DND-41 (cell line): ENCODE measurements at regions not wholly inside any gene's neighbourhood (a gene's known extent, or its start where the extent isn't known, plus 50 kb on each side); places are given as distances from the start of the nearest gene placed in this dataset.

Source experiments
- ATAC-seq: fragments of 200-7000 bp; cut with Tn5 transposase; 3 replicates; pipeline ENCODE4 v1.9.1; 2021; ENCODE audit warnings: low read depth; ENCODE audit not compliant: insufficient read depth
- DNase-seq: peaks from one replicate; pipeline ENCODE4 v3.0.0-alpha.2; 2020
- H2AFZ ChIP-seq: 2 replicates; pipeline ENCODE4 v1.6.0; 2012; ENCODE audit warnings: low read depth, low read length
- H3K27ac ChIP-seq: 2 replicates; pipeline ENCODE4 v1.5.1; 2012; ENCODE audit warnings: low read length, inconsistent platforms
- H3K27me3 ChIP-seq: fragments of 200-600 bp; sonication (generic); 2 replicates; pipeline ENCODE4 v1.6.0; 2012; ENCODE audit warnings: low read length, mild to moderate bottlenecking, inconsistent platforms; ENCODE audit not compliant: insufficient read depth, poor library complexity
- H3K36me3 ChIP-seq: 2 replicates; pipeline ENCODE4 v1.5.1; 2012; ENCODE audit warnings: low read length, inconsistent platforms; ENCODE audit not compliant: insufficient read depth
- H3K4me1 ChIP-seq: 2 replicates; pipeline ENCODE4 v1.5.1; 2012; ENCODE audit warnings: mild to moderate bottlenecking, low read length; ENCODE audit not compliant: insufficient read depth
- H3K4me2 ChIP-seq: 2 replicates; pipeline ENCODE4 v1.6.0; 2012; ENCODE audit warnings: mild to moderate bottlenecking, moderate library complexity, low read length, inconsistent platforms; ENCODE audit not compliant: insufficient read depth
- H3K4me3 ChIP-seq, 2 experiments: fragments of 200-600 bp in 1 of 2; shearing (Covaris generic) in 1 of 2; 2 replicates each; pipeline ENCODE4 v1.5.1; 2012 to 2016; ENCODE audit warnings: inconsistent platforms in 2 of 2, low read length in 2 of 2, mild to moderate bottlenecking in 2 of 2, low read depth in 1 of 2, moderate library complexity in 1 of 2
- H3K79me2 ChIP-seq: 2 replicates; pipeline ENCODE4 v1.6.0; 2012; ENCODE audit warnings: low read length, inconsistent platforms; ENCODE audit not compliant: insufficient read depth
- H3K9ac ChIP-seq: 2 replicates; pipeline ENCODE4 v1.6.0; 2012; ENCODE audit warnings: low read depth, mild to moderate bottlenecking, inconsistent platforms, low read length, moderate library complexity
- H3K9me3 ChIP-seq: 2 replicates; pipeline ENCODE4 v1.5.1; 2012; ENCODE audit warnings: low read length, moderate library complexity, mild to moderate bottlenecking, inconsistent platforms; ENCODE audit not compliant: insufficient read depth, severe bottlenecking
- H4K20me1 ChIP-seq: 2 replicates; pipeline ENCODE4 v1.6.0; 2012; ENCODE audit warnings: low read length; ENCODE audit not compliant: insufficient read depth
- CTCF ChIP-seq: IDR thresholded peaks from 2 replicates; pipeline ENCODE4 v1.5.1; 2012; ENCODE audit warnings: borderline replicate concordance, low read length, moderate library complexity, mild to moderate bottlenecking; ENCODE audit not compliant: poor library complexity, severe bottlenecking; ENCODE audit errors: extremely low read depth
- EZH2 ChIP-seq: IDR thresholded peaks from 3 replicates; pipeline ENCODE4 v1.6.1; 2012; ENCODE audit warnings: borderline replicate concordance, low read depth, mild to moderate bottlenecking, moderate library complexity, low read length, inconsistent platforms; ENCODE audit not compliant: severe bottlenecking

DNA sequence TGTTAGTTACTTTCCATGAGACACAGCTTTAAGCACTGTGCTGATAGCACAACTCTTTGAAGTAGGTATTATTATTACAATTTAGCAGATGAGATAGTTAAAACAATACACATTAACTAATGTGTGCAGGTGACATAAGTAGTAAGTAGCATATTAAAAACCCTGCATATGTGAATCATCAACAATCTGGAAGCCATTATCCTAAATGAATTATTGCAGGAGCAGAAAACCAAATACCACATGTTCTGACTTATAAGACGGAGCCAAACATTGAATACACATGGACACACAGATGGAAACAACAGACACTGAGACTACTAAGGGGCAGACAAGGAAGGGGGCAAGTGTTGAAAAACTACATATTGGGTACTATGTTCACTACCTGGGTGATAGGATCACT lies 300.3 kb upstream of the GULP1 start:
- H3K27ac ChIP-seq, result no peak overlapping the region
- no peaks in the 10 kb centered on the region for H4K20me1 ChIP-seq
- TF ChIP-seq CTCF (no peak), EZH2 (no peak)
- no peak overlapping the region for H3K9ac ChIP-seq
- ATAC-seq, result no peak
- H3K9me3 ChIP-seq, result no peaks in the 10 kb centered on the region
- no peak for DNase-seq
- H3K4me1 ChIP-seq, result no peaks in the 10 kb centered on the region
- H2AFZ ChIP-seq, result no peak overlapping the region
- H3K4me2 ChIP-seq, result no peak overlapping the region
- H3K79me2 ChIP-seq, result no peaks in the 10 kb centered on the region
- no peaks in the 10 kb centered on the region for H3K36me3 ChIP-seq
- no peaks in the 10 kb centered on the region for H3K27me3 ChIP-seq
- H3K4me3 ChIP-seq, result no peak overlapping the region

DNA sequence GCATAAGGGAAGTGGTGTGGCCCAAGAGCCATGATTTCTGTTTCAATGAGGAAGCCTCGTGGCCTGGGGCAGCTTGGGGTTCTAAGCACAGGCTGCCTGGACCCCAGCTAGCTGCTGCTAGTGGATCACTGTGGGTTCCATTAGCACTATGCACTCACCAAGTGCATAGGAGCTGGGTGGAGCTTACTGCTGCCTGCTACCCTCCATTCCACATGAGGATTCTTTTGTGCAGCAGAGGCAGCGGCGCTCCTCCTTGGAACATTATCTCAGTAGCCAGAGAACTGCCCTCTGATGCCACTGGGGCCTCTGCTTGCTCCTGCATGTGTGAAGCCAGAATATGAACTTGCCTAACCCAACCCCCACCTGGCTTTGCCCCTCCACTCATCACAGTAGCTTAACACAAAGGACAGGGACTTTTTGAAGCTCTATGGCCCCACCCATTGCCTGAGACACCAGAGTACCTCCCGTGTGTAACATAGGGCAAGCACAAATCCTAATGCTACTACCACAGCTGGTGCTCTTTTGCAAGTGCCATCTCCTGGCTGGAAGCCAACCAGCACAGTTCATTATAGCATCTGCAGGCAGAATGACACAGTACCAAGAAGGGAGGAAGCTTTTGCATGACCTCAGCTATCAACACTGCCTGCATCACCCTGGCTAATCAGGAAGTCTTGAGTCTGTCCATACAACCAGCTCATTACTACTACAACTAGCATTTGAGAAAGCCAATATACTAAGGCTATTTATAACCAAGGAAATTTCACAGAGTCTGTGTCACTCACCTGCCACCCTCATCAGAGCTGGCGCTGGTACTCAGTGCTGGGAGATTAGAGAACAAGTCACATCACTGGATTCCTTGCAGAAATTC lies 297.0 kb upstream of the GULP1 start:
- H3K27me3 ChIP-seq, result no peaks in the 10 kb centered on the region
- H4K20me1 ChIP-seq, result no peaks in the 10 kb centered on the region
- no peak for DNase-seq
- H3K9ac ChIP-seq, result no peak overlapping the region
- 0 out of 3 replicates have a peak, but pooled peaks have one; percentile 17 for ATAC-seq
- H3K4me3 ChIP-seq, result no peak overlapping the region
- H3K27ac ChIP-seq, result no peak overlapping the region
- H3K4me2 ChIP-seq, result no peak overlapping the region
- no peaks in the 10 kb centered on the region for H3K79me2 ChIP-seq
- TF ChIP-seq EZH2 (no peak), CTCF (no peak)
- H2AFZ ChIP-seq, result no peak overlapping the region
- no peaks in the 10 kb centered on the region for H3K4me1 ChIP-seq
- H3K9me3 ChIP-seq, result no peaks in the 10 kb centered on the region
- H3K36me3 ChIP-seq, result no peaks in the 10 kb centered on the region

DNA sequence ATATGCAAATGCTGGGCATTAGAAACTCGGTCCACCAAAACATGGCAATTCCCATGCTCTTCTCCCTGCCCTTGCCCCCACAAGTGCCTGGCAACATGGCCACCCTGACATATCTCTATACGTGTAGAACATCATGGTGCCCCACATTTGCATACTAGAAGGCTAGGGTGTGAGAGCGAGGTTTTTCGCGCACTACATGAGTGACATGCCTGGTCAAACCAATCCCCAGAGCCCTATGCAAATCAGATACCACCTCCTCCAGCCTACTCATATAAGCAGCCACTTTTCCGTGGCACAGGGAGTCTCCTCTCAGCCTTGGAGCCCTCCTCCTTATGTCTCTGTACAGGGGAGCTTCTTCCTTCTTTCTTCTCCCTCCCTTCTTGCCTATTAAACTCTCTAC lies 296.1 kb upstream of the GULP1 start:
- Histone ChIP-seq H2AFZ (no peak overlapping the region), H3K27ac (no peak overlapping the region), H3K4me3 (no peak overlapping the region), H3K79me2 (no peaks in the 10 kb centered on the region), H4K20me1 (no peaks in the 10 kb centered on the region), H3K4me1 (no peaks in the 10 kb centered on the region), H3K27me3 (no peaks in the 10 kb centered on the region), H3K9ac (no peak overlapping the region), H3K4me2 (no peak overlapping the region), H3K9me3 (no peaks in the 10 kb centered on the region), H3K36me3 (no peaks in the 10 kb centered on the region)
- no peak for TF ChIP-seq CTCF
- TF ChIP-seq EZH2, result no peak
- ATAC-seq (no peak), DNase-seq (no peak)
